Loucy (cell line): ENCODE measurements at regions not wholly inside any gene's neighbourhood (a gene's known extent, or its start where the extent isn't known, plus 50 kb on each side); places are given as distances from the start of the nearest gene placed in this dataset.

Source experiments
- H2AFZ ChIP-seq: fragments of 200-600 bp; sonication (generic); 2 replicates; pipeline ENCODE4 v1.6.0; 2016; ENCODE audit warnings: antibody characterized with exemption, mild to moderate bottlenecking, low read length, moderate library complexity
- H3F3A ChIP-seq: fragments of 200-600 bp; 2 replicates; pipeline ENCODE4 v1.6.0; 2016; ENCODE audit warnings: antibody characterized with exemption, low read depth, mild to moderate bottlenecking
- H3K27me3 ChIP-seq: fragments of 200-600 bp; sonication (generic); 2 replicates; pipeline ENCODE4 v1.6.1; 2014; ENCODE audit warnings: low read length, mild to moderate bottlenecking; ENCODE audit not compliant: insufficient read depth, poor library complexity, severe bottlenecking
- H3K36me3 ChIP-seq: fragments of 200-600 bp; sonication (generic); 2 replicates; pipeline ENCODE4 v1.6.1; 2016; ENCODE audit warnings: low read length; ENCODE audit not compliant: insufficient read depth
- H3K4me1 ChIP-seq: fragments of 200-600 bp; sonication (generic); 2 replicates; pipeline ENCODE4 v1.5.1; 2014; ENCODE audit warnings: low read length, mild to moderate bottlenecking; ENCODE audit not compliant: insufficient read depth, poor library complexity, severe bottlenecking
- H3K4me2 ChIP-seq: fragments of 200-600 bp; sonication (generic); 2 replicates; pipeline ENCODE4 v1.6.0; 2014; ENCODE audit warnings: antibody characterized with exemption, low read length, low read depth, mild to moderate bottlenecking; ENCODE audit not compliant: poor library complexity, severe bottlenecking
- H3K4me3 ChIP-seq: fragments of 200-600 bp; sonication (generic); 2 replicates; pipeline ENCODE4 v1.5.1; 2014; ENCODE audit warnings: low read length, mild to moderate bottlenecking, mixed read lengths; ENCODE audit not compliant: poor library complexity, severe bottlenecking
- H3K79me2 ChIP-seq: fragments of 200-600 bp; sonication (generic); 2 replicates; pipeline ENCODE4 v1.6.1; 2014; ENCODE audit warnings: low read length; ENCODE audit not compliant: insufficient read depth
- H3K9ac ChIP-seq: fragments of 200-600 bp; sonication (generic); 2 replicates; pipeline ENCODE4 v1.6.0; 2014; ENCODE audit warnings: mild to moderate bottlenecking, low read depth, low read length, moderate library complexity; ENCODE audit not compliant: poor library complexity, severe bottlenecking
- H3K9me2 ChIP-seq: fragments of 200-600 bp; sonication (generic); replicated peaks from 2 replicates; pipeline ENCODE4 v1.6.1; 2016; ENCODE audit warnings: low read depth, low read length, mixed read lengths
- H3K9me3 ChIP-seq: fragments of 200-600 bp; sonication (generic); 2 replicates; pipeline ENCODE4 v1.6.1; 2014; ENCODE audit warnings: mild to moderate bottlenecking, antibody characterized with exemption, low read length, low read depth; ENCODE audit not compliant: insufficient read depth
- H4K20me1 ChIP-seq: fragments of 200-600 bp; sonication (generic); 2 replicates; pipeline ENCODE4 v1.6.0; 2014; ENCODE audit warnings: antibody characterized with exemption, low read length, mild to moderate bottlenecking; ENCODE audit not compliant: insufficient read depth, poor library complexity, severe bottlenecking
- EZH2phosphoT487 ChIP-seq: fragments of 200-600 bp; IDR thresholded peaks from 2 replicates; pipeline ENCODE4 v1.6.1; 2018; ENCODE audit warnings: antibody characterized with exemption, mild to moderate bottlenecking, moderate library complexity, borderline replicate concordance
- TF ChIP-seq, protein P1 (sequence below): fragments of 200-600 bp; sonication (generic); conservative IDR thresholded peaks from 2 replicates; pipeline ENCODE4 v1.5.1; 2014; ENCODE audit warnings: mild to moderate bottlenecking, antibody characterized with exemption, low read length

DNA sequence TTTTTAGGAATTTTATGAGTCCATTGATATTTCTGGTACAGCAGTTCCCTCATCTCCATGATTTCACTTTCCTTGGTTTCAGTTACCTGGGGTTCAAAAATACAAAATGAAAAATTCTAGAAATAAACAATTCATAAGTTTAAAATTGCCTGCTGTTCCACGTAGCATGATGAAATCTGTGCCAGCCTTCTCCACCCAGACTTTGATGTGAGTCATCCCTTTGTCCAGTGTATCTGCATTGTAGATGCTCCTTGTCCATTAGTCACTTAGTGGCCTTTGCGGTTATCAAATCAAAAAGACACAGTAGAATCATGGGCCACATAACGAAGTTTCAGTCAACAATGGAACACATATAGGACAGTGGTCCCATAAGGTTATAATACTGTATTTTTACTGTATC, 286.9 kb downstream of the PTEN start:
- H2AFZ ChIP-seq = no peak overlapping the region
- H3K9me2 ChIP-seq = no peaks in the 10 kb centered on the region
- peaks cover 58% of the 10 kb centered on the region for H3K36me3 ChIP-seq
- H4K20me1 ChIP-seq = peaks cover 58% of the 10 kb centered on the region
- peaks cover 98% of the 10 kb centered on the region for H3K79me2 ChIP-seq
- TF ChIP-seq EZH2phosphoT487 = no peak
- TF ChIP-seq, protein P1, sequence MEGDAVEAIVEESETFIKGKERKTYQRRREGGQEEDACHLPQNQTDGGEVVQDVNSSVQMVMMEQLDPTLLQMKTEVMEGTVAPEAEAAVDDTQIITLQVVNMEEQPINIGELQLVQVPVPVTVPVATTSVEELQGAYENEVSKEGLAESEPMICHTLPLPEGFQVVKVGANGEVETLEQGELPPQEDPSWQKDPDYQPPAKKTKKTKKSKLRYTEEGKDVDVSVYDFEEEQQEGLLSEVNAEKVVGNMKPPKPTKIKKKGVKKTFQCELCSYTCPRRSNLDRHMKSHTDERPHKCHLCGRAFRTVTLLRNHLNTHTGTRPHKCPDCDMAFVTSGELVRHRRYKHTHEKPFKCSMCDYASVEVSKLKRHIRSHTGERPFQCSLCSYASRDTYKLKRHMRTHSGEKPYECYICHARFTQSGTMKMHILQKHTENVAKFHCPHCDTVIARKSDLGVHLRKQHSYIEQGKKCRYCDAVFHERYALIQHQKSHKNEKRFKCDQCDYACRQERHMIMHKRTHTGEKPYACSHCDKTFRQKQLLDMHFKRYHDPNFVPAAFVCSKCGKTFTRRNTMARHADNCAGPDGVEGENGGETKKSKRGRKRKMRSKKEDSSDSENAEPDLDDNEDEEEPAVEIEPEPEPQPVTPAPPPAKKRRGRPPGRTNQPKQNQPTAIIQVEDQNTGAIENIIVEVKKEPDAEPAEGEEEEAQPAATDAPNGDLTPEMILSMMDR = no peak
- H3K4me2 ChIP-seq = no peak overlapping the region
- H3K9me3 ChIP-seq = no peaks in the 10 kb centered on the region
- H3F3A ChIP-seq = no peaks in the 10 kb centered on the region
- H3K4me1 ChIP-seq = peaks cover 12% of the 10 kb centered on the region
- no peak overlapping the region for H3K4me3 ChIP-seq
- no peaks in the 10 kb centered on the region for H3K27me3 ChIP-seq
- H3K9ac ChIP-seq = no peak overlapping the region

DNA sequence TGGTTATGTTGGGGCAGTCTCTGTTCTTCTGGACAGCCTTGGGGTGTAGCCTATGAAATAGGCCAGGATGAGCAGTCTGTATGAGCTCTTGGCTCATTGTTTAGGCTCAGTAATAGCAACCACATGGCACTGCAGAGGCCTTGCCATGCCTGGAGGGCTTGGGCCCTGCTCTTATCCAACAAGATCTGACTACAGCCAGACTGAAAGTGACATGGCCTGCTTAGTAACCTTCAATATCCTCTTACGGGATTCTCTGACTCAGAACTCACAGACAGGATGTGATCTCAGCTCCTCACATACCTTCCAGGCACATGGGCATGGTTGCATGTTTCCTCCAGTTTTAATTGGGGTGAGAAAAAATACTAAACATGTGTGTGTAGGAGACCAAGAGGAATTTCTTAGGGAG, 289.3 kb downstream of the PTEN start:
- Histone ChIP-seq H3K9me3 (no peaks in the 10 kb centered on the region), H3K4me3 (no peak overlapping the region), H3K27me3 (no peaks in the 10 kb centered on the region), H3K9me2 (no peaks in the 10 kb centered on the region), H2AFZ (peak overlapping the region; percentile 11; the same call in 1 of the 2 replicates), H4K20me1 (peaks cover 62% of the 10 kb centered on the region), H3K9ac (no peak overlapping the region), H3K4me2 (peak overlapping the region; percentile 13), H3F3A (no peaks in the 10 kb centered on the region), H3K36me3 (peaks cover 47% of the 10 kb centered on the region; the same call in 1 of the 2 replicates), H3K4me1 (peaks cover 19% of the 10 kb centered on the region), H3K79me2 (peaks cover 97% of the 10 kb centered on the region)
- TF ChIP-seq, protein P1 = no peak

DNA sequence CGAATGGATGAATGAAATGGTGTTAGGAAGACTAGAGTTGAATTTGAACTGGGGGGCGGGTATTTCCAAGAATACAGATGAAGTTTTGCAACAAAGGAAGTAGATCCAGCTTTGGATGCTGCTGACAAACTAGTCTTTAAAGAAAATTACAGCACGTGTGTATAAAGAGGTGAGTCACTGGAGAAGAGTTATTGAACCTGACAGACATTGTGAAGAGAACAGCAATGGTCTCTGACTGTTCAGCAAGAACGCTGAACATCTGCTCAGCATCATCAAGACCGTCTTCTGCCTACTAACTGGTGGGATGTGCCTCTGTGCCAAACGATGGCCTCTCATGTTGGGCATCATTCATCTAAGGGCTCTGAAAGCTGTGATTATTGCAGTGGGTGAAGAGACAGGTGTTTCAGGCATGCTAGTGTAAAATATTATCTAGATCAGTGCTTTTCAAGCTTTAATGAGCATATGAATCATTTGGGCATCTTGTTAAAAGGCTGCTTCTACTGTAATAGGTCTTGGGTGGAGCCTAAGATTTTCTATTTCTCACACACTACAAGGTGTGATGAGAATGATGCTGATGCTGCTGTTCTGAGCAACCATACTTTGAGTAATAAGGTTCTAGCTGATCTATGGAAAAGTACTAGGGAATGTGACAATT, 291.3 kb downstream of the PTEN start:
- TF ChIP-seq, protein P1 = no peak
- TF ChIP-seq EZH2phosphoT487 = no peak
- H3F3A ChIP-seq = no peaks in the 10 kb centered on the region

More for the DNA sequence above, 291.3 kb downstream of the PTEN start:
- H3K9me3 ChIP-seq = no peaks in the 10 kb centered on the region
- no peak overlapping the region for H3K4me2 ChIP-seq
- no peaks in the 10 kb centered on the region for H3K27me3 ChIP-seq
- H3K36me3 ChIP-seq = peaks cover 42% of the 10 kb centered on the region; the same call in 1 of the 2 replicates
- peaks cover 50% of the 10 kb centered on the region for H4K20me1 ChIP-seq
- H3K9me2 ChIP-seq = no peaks in the 10 kb centered on the region
- H3K4me1 ChIP-seq = peaks cover 26% of the 10 kb centered on the region
- no peak overlapping the region for H3K4me3 ChIP-seq
- H2AFZ ChIP-seq = no peak overlapping the region
- peaks cover 93% of the 10 kb centered on the region; the same call in 1 of the 2 replicates for H3K79me2 ChIP-seq
- H3K9ac ChIP-seq = no peak overlapping the region
